Activated CD8-positive, alpha-beta T cell treated with anti-CD3 and anti-CD28 coated beads for 36 hours (primary cell): ENCODE measurements at regions not wholly inside any gene's neighbourhood (a gene's known extent, or its start where the extent isn't known, plus 50 kb on each side); places are given as distances from the start of the nearest gene placed in this dataset.

Source experiments
- ATAC-seq: fragments of 200-7000 bp; cut with Tn5 transposase; one replicate; pipeline ENCODE4 v1.10.0; 2021; ENCODE audit warnings: mild to moderate bottlenecking, moderate library complexity
- CTCF ChIA-PET: fragments of 350-600 bp; sonication (Branson Sonifier 250); formaldehyde crosslinking; loops from one replicate; lab custom pipeline; 2021; ENCODE audit warnings: antibody characterized with exemption; lab: Charles Lee
- POLR2A ChIA-PET: fragments of 350-600 bp; sonication (Branson Sonifier 250); formaldehyde crosslinking; loops from one replicate; lab custom pipeline; 2021; ENCODE audit warnings: antibody characterized with exemption; lab: Charles Lee
- DNase-seq: peaks from one replicate; pipeline ENCODE4 v3.0.0-alpha.2; 2020
- H3K27ac Mint-ChIP-seq: one replicate; pipeline ENCODE4 v1.8.0; 2021; ENCODE audit warnings: mild to moderate bottlenecking, mixed read lengths
- H3K27me3 Mint-ChIP-seq: one replicate; pipeline ENCODE4 v1.8.0; 2021; ENCODE audit warnings: mixed read lengths
- H3K36me3 Mint-ChIP-seq: one replicate; pipeline ENCODE4 v1.8.0; 2021; ENCODE audit warnings: low read depth, mixed read lengths
- H3K4me1 Mint-ChIP-seq: one replicate; pipeline ENCODE4 v1.8.0; 2021; ENCODE audit warnings: low read depth, mixed read lengths
- H3K4me3 Mint-ChIP-seq: one replicate; pipeline ENCODE4 v1.8.0; 2021; ENCODE audit warnings: mild to moderate bottlenecking, moderate library complexity, mixed read lengths
- H3K9me3 Mint-ChIP-seq: one replicate; pipeline ENCODE4 v1.8.0; 2021; ENCODE audit warnings: mixed read lengths
- intact Hi-C: fragments of 100-400 bp; cut with micrococcal nuclease; formaldehyde crosslinking; loops from one replicate; pipeline ENCODE4 v1.10.0; 2022
- TF ChIP-seq, protein P1 (sequence below): fragments of 200-600 bp; IDR thresholded peaks from one replicate; pipeline ENCODE4 v1.8.0; 2022; ENCODE audit warnings: antibody characterized with exemption, mild to moderate bottlenecking

DNA sequence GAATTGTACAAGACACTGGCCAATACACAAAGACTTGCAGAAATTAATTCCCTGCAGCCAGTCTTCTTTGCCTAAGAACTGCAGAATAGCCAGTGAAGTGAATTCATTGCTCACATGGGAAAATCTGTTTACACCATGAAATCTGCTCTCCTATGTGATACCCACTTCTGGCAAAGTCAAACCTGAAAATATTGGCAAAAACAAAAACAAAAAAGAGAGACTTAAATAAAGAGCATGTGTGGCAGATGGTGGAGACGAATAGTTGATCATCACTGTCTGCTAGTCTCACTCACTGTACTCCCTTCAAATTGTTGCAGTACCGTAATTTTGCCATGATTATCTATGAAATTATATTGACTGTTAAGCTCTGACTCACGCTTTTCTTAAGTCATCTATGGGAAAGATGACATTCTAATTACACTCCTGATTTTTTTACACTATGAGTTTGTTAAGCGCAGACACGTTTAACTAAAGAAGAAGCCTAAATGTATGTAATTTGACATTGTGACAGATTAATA lies 406.8 kb downstream of the PCDH7 start:
- no peak overlapping the region for H3K4me3 Mint-ChIP-seq
- intact Hi-C loops: no loop called here
- ChIA-PET POLR2A (no interaction called here), CTCF (no interaction called here)
- no peaks in the 10 kb centered on the region for H3K4me1 Mint-ChIP-seq
- TF ChIP-seq, protein P1, sequence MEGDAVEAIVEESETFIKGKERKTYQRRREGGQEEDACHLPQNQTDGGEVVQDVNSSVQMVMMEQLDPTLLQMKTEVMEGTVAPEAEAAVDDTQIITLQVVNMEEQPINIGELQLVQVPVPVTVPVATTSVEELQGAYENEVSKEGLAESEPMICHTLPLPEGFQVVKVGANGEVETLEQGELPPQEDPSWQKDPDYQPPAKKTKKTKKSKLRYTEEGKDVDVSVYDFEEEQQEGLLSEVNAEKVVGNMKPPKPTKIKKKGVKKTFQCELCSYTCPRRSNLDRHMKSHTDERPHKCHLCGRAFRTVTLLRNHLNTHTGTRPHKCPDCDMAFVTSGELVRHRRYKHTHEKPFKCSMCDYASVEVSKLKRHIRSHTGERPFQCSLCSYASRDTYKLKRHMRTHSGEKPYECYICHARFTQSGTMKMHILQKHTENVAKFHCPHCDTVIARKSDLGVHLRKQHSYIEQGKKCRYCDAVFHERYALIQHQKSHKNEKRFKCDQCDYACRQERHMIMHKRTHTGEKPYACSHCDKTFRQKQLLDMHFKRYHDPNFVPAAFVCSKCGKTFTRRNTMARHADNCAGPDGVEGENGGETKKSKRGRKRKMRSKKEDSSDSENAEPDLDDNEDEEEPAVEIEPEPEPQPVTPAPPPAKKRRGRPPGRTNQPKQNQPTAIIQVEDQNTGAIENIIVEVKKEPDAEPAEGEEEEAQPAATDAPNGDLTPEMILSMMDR: no peak
- ATAC-seq: no peak
- no peak overlapping the region for H3K27ac Mint-ChIP-seq
- H3K27me3 Mint-ChIP-seq: no peaks in the 10 kb centered on the region
- no peaks in the 10 kb centered on the region for H3K36me3 Mint-ChIP-seq
- peaks cover 4% of the 10 kb centered on the region for H3K9me3 Mint-ChIP-seq
- no peak for DNase-seq

DNA sequence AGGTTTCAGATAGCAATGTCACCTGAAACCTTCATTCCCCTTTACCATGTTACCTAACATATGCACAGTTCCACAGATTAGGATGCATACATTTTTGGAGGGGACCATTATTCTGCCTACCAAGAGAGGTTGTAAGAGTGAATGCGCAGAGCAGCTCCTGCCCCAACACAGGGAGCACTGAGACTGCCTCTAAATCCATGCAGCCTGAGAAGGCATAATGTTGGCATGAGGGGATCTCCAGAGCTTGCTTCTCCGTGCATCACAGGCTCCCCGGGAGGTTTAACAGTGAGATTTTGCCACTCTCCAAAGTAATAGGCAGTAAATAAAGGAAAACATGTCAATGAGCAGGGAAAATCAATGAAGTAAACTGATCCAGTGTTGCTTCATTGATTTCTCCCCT lies 410.8 kb downstream of the PCDH7 start:
- ChIA-PET CTCF (no interaction called here), POLR2A (no interaction called here)
- Mint-ChIP-seq H3K9me3 (peaks cover 5% of the 10 kb centered on the region), H3K27me3 (no peaks in the 10 kb centered on the region), H3K4me3 (no peak overlapping the region), H3K27ac (no peak overlapping the region), H3K4me1 (no peaks in the 10 kb centered on the region), H3K36me3 (no peaks in the 10 kb centered on the region)
- intact Hi-C loops: no loop called here
- TF ChIP-seq, protein P1: no peak
- DNase-seq (no peak), ATAC-seq (no peak)

DNA sequence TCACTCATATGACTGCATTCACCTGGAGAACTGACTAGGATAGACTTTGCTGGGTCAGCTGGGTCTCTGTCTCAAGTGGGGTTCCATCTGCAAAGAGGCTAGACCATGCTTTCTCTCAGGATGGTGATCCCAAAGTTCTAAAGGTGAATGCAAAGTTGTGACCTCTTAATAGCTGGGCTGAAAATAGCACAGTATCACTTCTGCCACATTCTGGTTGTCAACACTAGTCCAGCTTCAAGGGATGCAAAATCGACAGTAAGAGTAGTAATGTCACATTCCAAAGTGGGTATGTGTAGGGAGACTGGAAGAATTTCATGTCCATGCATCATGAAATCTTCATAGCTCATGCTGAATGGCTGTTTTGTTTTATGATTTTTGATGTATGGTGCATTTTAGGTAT lies 414.6 kb downstream of the PCDH7 start:
- DNase-seq (no peak), ATAC-seq (no peak)
- intact Hi-C loops: no loop called here
- Mint-ChIP-seq H3K4me3 (no peak overlapping the region), H3K27ac (no peak overlapping the region), H3K27me3 (no peaks in the 10 kb centered on the region), H3K36me3 (no peaks in the 10 kb centered on the region), H3K4me1 (no peaks in the 10 kb centered on the region), H3K9me3 (peaks cover 4% of the 10 kb centered on the region)
- TF ChIP-seq, protein P1: no peak
- POLR2A ChIA-PET: no interaction called here
- CTCF ChIA-PET: no interaction called here

DNA sequence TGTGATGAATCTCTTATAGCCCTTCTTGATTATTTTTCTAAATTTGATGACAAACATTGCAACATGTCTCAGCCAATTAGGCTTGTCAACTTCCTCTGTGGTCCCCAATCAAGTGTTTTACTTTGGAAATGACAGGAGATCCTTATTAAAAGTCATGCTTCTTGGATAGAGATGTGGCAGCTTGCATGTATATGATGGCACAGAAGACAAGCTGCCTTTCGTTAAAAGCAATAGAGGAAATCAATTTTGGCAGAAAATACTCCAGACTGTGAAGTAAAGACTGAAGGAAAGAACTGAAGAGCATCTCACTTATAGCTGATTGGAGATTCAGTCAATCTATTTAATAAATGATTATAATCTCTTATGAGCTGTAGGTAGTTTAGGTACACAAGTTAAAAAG lies 419.6 kb downstream of the PCDH7 start:
- no peak for DNase-seq
- H3K9me3 Mint-ChIP-seq: peaks cover 2% of the 10 kb centered on the region
- H3K27ac Mint-ChIP-seq: no peak overlapping the region
- CTCF ChIA-PET: no interaction called here
- H3K27me3 Mint-ChIP-seq: no peaks in the 10 kb centered on the region
- ATAC-seq: no peak
- TF ChIP-seq, protein P1: no peak
- intact Hi-C loops: no loop called here
- POLR2A ChIA-PET: no interaction called here
- H3K4me3 Mint-ChIP-seq: no peak overlapping the region
- no peaks in the 10 kb centered on the region for H3K36me3 Mint-ChIP-seq
- no peaks in the 10 kb centered on the region for H3K4me1 Mint-ChIP-seq

DNA sequence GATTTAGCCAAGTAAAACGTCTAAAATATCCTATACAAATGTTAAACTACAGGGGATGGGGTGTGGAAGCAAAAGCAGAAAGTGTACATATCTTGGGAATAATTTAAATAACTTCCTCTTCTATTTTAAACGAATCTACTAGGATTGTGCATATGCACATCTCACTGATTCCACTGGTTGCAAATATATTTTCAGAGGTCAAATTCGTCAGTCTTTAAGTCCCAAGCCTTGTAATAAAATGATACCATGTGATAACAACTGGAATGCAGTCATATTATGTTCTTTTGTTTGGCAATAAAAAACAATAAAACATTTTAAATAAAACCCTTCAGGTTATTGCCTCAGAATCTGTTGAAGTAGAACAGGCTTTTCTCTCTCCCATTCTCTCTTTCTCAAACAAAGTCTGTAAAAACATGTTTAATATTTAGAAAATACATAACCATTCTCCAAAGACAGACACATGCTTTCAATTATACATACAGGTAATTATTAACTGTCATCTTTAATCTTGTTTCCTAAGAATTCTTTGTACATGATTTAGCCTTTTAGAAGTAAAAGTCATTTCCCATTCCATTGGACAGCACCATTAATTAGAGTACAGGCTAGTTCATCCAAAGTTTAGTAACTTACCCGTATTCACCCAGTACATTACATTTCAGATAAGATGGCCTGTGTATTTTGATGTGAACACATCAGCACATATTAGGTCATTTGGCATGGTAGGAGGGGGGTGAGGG lies 421.1 kb downstream of the PCDH7 start:
- TF ChIP-seq, protein P1: no peak
- DNase-seq (no peak), ATAC-seq (no peak)
- POLR2A ChIA-PET: no interaction called here
- CTCF ChIA-PET: no interaction called here
- Mint-ChIP-seq H3K9me3 (peaks cover 4% of the 10 kb centered on the region), H3K27me3 (no peaks in the 10 kb centered on the region), H3K36me3 (no peaks in the 10 kb centered on the region), H3K27ac (no peak overlapping the region), H3K4me3 (no peak overlapping the region), H3K4me1 (no peaks in the 10 kb centered on the region)
- intact Hi-C loops: no loop called here
